ENCODE measurements at regions not wholly inside any gene's neighbourhood (a gene's known extent, or its start where the extent isn't known, plus 50 kb on each side); places are given as distances from the start of the nearest gene placed in this dataset.

- no peak for DNase-seq
- Mint-ChIP-seq H3K4me1 (no peaks in the 10 kb centered on the region), H3K4me3 (no peak overlapping the region), H3K9me3 (no peaks in the 10 kb centered on the region), H3K27ac (no peak overlapping the region), H3K27me3 (ENCODE audit: low read depth, poor library complexity) (no peaks in the 10 kb centered on the region), H3K36me3 (ENCODE audit: low read depth) (no peaks in the 10 kb centered on the region)
- TF ChIP-seq, protein P1, sequence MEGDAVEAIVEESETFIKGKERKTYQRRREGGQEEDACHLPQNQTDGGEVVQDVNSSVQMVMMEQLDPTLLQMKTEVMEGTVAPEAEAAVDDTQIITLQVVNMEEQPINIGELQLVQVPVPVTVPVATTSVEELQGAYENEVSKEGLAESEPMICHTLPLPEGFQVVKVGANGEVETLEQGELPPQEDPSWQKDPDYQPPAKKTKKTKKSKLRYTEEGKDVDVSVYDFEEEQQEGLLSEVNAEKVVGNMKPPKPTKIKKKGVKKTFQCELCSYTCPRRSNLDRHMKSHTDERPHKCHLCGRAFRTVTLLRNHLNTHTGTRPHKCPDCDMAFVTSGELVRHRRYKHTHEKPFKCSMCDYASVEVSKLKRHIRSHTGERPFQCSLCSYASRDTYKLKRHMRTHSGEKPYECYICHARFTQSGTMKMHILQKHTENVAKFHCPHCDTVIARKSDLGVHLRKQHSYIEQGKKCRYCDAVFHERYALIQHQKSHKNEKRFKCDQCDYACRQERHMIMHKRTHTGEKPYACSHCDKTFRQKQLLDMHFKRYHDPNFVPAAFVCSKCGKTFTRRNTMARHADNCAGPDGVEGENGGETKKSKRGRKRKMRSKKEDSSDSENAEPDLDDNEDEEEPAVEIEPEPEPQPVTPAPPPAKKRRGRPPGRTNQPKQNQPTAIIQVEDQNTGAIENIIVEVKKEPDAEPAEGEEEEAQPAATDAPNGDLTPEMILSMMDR (IDR thresholded peaks at IDR 0.05), result no peak
These were observed 2823.7 kb upstream of the PCDH20 start for GRCh38 chr13:64239372-64239771.

DNA sequence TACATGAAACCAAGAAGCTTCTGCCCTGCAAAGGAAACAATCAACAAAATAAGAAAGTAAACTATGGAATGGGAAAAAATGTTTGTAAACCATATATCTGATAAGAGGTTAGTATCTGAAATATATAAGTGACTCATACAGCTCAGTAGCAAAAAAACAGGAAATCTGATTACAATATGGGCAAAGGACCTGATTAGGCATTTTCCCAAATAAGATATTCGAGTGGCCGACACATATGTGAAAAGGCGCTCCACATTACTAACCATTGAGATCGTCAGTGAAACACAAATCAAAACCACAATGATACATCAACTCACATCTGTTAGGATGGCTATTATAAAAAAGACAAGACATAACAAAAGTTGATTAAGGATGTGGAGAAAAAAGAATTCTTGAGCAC, 2818.6 kb upstream of the PCDH20 start:
- no peaks in the 10 kb centered on the region for H3K36me3 Mint-ChIP-seq (ENCODE audit: low read depth)
- H3K27ac Mint-ChIP-seq, result no peak overlapping the region
- no peak for DNase-seq
- H3K4me3 Mint-ChIP-seq, result no peak overlapping the region
- TF ChIP-seq, protein P1 (IDR thresholded peaks at IDR 0.05), result no peak
- no peaks in the 10 kb centered on the region for H3K27me3 Mint-ChIP-seq (ENCODE audit: low read depth, poor library complexity)
- H3K9me3 Mint-ChIP-seq, result peaks cover 10% of the 10 kb centered on the region
- H3K4me1 Mint-ChIP-seq, result no peaks in the 10 kb centered on the region

DNA sequence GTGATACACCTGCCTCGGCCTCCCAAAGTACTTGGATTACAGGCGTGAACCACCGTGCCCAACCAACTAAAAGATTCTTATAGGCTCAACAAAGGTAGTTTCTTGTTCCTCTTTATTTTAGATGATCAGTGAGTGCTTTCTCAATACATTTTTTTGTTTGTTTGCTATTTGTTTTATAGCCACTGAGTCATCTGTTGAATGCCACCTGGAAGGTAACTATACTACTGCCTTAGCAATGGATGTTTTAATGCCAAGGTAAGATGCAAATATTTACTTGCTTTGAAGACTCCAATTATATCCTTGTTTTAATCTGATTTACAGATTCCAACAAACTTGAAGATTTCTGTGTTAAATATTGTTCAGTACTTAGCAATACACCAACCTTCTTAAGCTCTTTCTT, 2807.4 kb upstream of the PCDH20 start:
- Mint-ChIP-seq H3K9me3 (peaks cover 4% of the 10 kb centered on the region), H3K27ac (no peak overlapping the region), H3K4me3 (no peak overlapping the region), H3K4me1 (no peaks in the 10 kb centered on the region), H3K36me3 (ENCODE audit: low read depth) (no peaks in the 10 kb centered on the region), H3K27me3 (ENCODE audit: low read depth, poor library complexity) (no peaks in the 10 kb centered on the region)
- TF ChIP-seq, protein P1 (IDR thresholded peaks at IDR 0.05), result no peak
- no peak for DNase-seq

- TF ChIP-seq, protein P1 (IDR thresholded peaks at IDR 0.05), result no peak
- Mint-ChIP-seq H3K4me1 (no peaks in the 10 kb centered on the region), H3K36me3 (ENCODE audit: low read depth) (no peaks in the 10 kb centered on the region), H3K27me3 (ENCODE audit: low read depth, poor library complexity) (no peaks in the 10 kb centered on the region), H3K27ac (no peak overlapping the region), H3K4me3 (no peak overlapping the region), H3K9me3 (no peaks in the 10 kb centered on the region)
- DNase-seq, result no peak
These were observed 2791.0 kb upstream of the PCDH20 start for GRCh38 chr13:64206430-64207225.

DNA sequence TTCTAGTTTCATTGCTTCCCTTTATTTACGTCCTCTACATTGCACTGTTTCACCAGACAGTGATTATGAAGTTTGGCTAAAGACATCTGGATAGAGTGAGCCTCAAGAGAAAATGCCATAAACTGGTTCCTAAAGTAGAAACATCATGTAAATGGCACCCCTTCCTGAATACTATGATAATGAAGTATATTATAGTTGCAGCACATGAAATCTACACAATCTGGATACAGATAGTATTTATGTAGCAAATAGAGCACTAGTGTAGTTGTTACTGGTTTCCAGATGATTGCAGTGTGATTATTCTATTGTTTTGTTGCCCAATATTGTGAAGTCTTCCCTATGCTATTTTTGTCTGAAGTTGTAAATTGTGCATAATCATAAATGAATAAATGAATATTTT, 2786.9 kb upstream of the PCDH20 start:
- Mint-ChIP-seq H3K4me1 (no peaks in the 10 kb centered on the region), H3K9me3 (no peaks in the 10 kb centered on the region), H3K27me3 (ENCODE audit: low read depth, poor library complexity) (no peaks in the 10 kb centered on the region), H3K4me3 (no peak overlapping the region), H3K36me3 (ENCODE audit: low read depth) (no peaks in the 10 kb centered on the region), H3K27ac (no peak overlapping the region)
- TF ChIP-seq, protein P1 (IDR thresholded peaks at IDR 0.05), result no peak
- no peak for DNase-seq

DNA sequence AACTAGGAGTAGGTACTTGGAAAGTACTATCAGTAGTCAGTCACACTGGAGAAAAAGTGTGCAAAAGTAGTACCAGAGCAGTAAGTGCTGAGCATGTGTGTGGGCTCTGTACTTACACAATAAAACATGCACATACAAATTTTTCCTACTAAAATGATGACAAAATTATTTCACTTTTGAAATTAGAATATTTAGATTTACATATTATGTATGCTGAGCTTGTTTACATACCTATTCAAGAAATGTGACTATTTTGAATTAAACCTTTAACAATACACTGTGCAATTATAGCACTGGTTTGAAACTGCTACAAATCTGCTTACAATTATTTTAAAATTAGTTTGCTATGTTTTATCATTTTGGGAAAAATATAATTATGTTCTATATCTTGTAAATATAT, 2781.6 kb upstream of the PCDH20 start:
- H3K4me3 Mint-ChIP-seq, result no peak overlapping the region
- H3K4me1 Mint-ChIP-seq, result no peaks in the 10 kb centered on the region
- TF ChIP-seq, protein P1 (IDR thresholded peaks at IDR 0.05), result no peak
- H3K9me3 Mint-ChIP-seq, result no peaks in the 10 kb centered on the region
- no peaks in the 10 kb centered on the region for H3K36me3 Mint-ChIP-seq (ENCODE audit: low read depth)
- no peaks in the 10 kb centered on the region for H3K27me3 Mint-ChIP-seq (ENCODE audit: low read depth, poor library complexity)
- no peak for DNase-seq
- H3K27ac Mint-ChIP-seq, result no peak overlapping the region
